ENCODE measurements at regions not wholly inside any gene's neighbourhood (a gene's known extent, or its start where the extent isn't known, plus 50 kb on each side); places are given as distances from the start of the nearest gene placed in this dataset.

- in situ Hi-C loops (cut with MboI; ENCODE audit: low sequenced_read_pairs) (loop anchor here (10.0 kb wide), 1 partner anchor 292 kb away; no protein-coding TSS in a partner anchor), intact Hi-C loops (cut with micrococcal nuclease) (loop anchor here (1.0 to 10.0 kb wide), 6 partner anchors 185 to 785 kb away; no protein-coding TSS in a partner anchor), dilution Hi-C loops (cut with HindIII; ENCODE audit: low sequenced_read_pairs, unreplicated experiment) (no loop called here)
- H4K91ac ChIP-seq (ENCODE audit: insufficient read depth, low read depth, low read length): peak overlapping the region; percentile 28; the same call in 1 of the 2 replicates
- no peaks in the 10 kb centered on the region for H3K9me3 ChIP-seq (ENCODE audit: control insufficient read depth, insufficient read depth, low read length)
- DNase-seq (peak; percentile 58), ATAC-seq (ENCODE audit: low read depth) (peak; percentile 31)
- H2AK9ac ChIP-seq (replicated peaks; ENCODE audit: low read depth, low read length, poor library complexity): peak overlapping the region; percentile 44
- no peak overlapping the region for H2BK20ac ChIP-seq (ENCODE audit: low read depth, low read length)
- H2AK5ac ChIP-seq (ENCODE audit: low read depth, low read length): no peak overlapping the region
- peak overlapping the region; percentile 25; the same call in 1 of the 2 replicates for H3K14ac ChIP-seq (replicated peaks; ENCODE audit: low read depth, low read length)
- no peak overlapping the region for H3K9ac ChIP-seq (ENCODE audit: low read depth, low read length)
- no peaks in the 10 kb centered on the region for H3K36me3 ChIP-seq (ENCODE audit: control insufficient read depth, insufficient read depth, low read length)
- H3K27ac ChIP-seq (ENCODE audit: insufficient read depth, low read length): no peak overlapping the region
- no peak overlapping the region for H4K5ac ChIP-seq (ENCODE audit: low read depth, low read length)
- H3K23ac ChIP-seq (ENCODE audit: low read depth, low read length): 0 out of 2 replicates have a peak overlapping the region, but pooled peaks have one; percentile 7
- H3K9me1 ChIP-seq (ENCODE audit: insufficient read depth, low read length): no peaks in the 10 kb centered on the region
- H2BK120ac ChIP-seq (ENCODE audit: low read depth, low read length): peak overlapping the region; percentile 37
- no peak overlapping the region; a peak in 1 of 4 replicates for H4K8ac ChIP-seq (ENCODE audit: low read depth in 2 of 2, low read length in 2 of 2)
- H3K4me1 ChIP-seq (ENCODE audit: control insufficient read depth, insufficient read depth, low read length): peaks cover 2% of the 10 kb centered on the region; the same call in 1 of the 2 replicates
- no TSS peak for BruUV-seq (replicated peaks)
- no peak overlapping the region for H2BK5ac ChIP-seq (ENCODE audit: low read depth, low read length, poor library complexity, severe bottlenecking)
- no peak overlapping the region for H2BK15ac ChIP-seq (ENCODE audit: low read depth, low read length)
- ChIA-PET POLR2A (ENCODE audit: unreplicated experiment) (no interaction called here), CTCF (no interaction called here)
- H3K18ac ChIP-seq (ENCODE audit: low read depth, low read length): no peak overlapping the region
- no peak for TF ChIP-seq MAFK (IDR thresholded peaks at IDR 0.05; ENCODE audit: low read depth, low read length)
- TF ChIP-seq BHLHE40 (IDR thresholded peaks at IDR 0.05; ENCODE audit: low read depth, low read length): no peak
- TF ChIP-seq RCOR1 (IDR thresholded peaks at IDR 0.05; ENCODE audit: insufficient replicate concordance, low read length): no peak
- TF ChIP-seq SMC3 (IDR thresholded peaks at IDR 0.05; ENCODE audit: low read depth, low read length): no peak
- no peak for TF ChIP-seq USF2 (IDR thresholded peaks at IDR 0.05; ENCODE audit: low read depth, low read length)
- TF ChIP-seq MXI1 (IDR thresholded peaks at IDR 0.05; ENCODE audit: borderline replicate concordance, low read depth, low read length): no peak
- no peak for TF ChIP-seq CEBPB (IDR thresholded peaks at IDR 0.05; ENCODE audit: low read depth, low read length)
- TF ChIP-seq, protein P1, sequence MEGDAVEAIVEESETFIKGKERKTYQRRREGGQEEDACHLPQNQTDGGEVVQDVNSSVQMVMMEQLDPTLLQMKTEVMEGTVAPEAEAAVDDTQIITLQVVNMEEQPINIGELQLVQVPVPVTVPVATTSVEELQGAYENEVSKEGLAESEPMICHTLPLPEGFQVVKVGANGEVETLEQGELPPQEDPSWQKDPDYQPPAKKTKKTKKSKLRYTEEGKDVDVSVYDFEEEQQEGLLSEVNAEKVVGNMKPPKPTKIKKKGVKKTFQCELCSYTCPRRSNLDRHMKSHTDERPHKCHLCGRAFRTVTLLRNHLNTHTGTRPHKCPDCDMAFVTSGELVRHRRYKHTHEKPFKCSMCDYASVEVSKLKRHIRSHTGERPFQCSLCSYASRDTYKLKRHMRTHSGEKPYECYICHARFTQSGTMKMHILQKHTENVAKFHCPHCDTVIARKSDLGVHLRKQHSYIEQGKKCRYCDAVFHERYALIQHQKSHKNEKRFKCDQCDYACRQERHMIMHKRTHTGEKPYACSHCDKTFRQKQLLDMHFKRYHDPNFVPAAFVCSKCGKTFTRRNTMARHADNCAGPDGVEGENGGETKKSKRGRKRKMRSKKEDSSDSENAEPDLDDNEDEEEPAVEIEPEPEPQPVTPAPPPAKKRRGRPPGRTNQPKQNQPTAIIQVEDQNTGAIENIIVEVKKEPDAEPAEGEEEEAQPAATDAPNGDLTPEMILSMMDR (conservative IDR thresholded peaks at IDR 0.05; ENCODE audit: low read depth, low read length): no peak
- no peak for TF ChIP-seq RFX5 (IDR thresholded peaks at IDR 0.05; ENCODE audit: low read depth, low read length)
- no peak for TF ChIP-seq ELK1 (IDR thresholded peaks at IDR 0.05; ENCODE audit: borderline replicate concordance, low read depth, low read length)
- no peaks in the 10 kb centered on the region for H4K20me1 ChIP-seq (ENCODE audit: insufficient read depth, low read length)
- peak overlapping the region; percentile 16 for H3K4ac ChIP-seq (ENCODE audit: low read depth, low read length)
- peak overlapping the region; percentile 35; the same call in 1 of the 2 replicates for H3K56ac ChIP-seq (ENCODE audit: extremely low read depth, insufficient read depth, low read length)
- peaks cover 6 to 19% of the 10 kb centered on the region in 2 experiments; a peak in 3 of 4 replicates for H3K79me1 ChIP-seq (ENCODE audit: low read depth in 1 of 2, low read length in 2 of 2)
- peak overlapping the region; percentile 88 for H2AFZ ChIP-seq (replicated peaks; ENCODE audit: low read length, poor library complexity)
- no peaks in the 10 kb centered on the region for H3K27me3 ChIP-seq (ENCODE audit: control insufficient read depth, insufficient read depth, low read length)
- 15% methylated on average over 22 of the region's 65 CpGs; no CpG with 5 or more reads in 1 of the 2 experiments for WGBS, 2 experiments (ENCODE audit: extremely low coverage in 2 of 2, insufficient read length in 1 of 2)
- peak overlapping the region; percentile 88 for H3K4me3 ChIP-seq (ENCODE audit: insufficient read depth, low read depth, low read length)
- peak overlapping the region; percentile 83 for H3K4me2 ChIP-seq (ENCODE audit: low read depth, low read length)
These were observed 100.8 kb upstream of the TENM3 start for GRCh38 chr4:182142176-182143085.

Data from IMR-90 (cell line).